T47D (cell line): ENCODE measurements at regions not wholly inside any gene's neighbourhood (a gene's known extent, or its start where the extent isn't known, plus 50 kb on each side); places are given as distances from the start of the nearest gene placed in this dataset.
"Not testable (repeated sequence)": the region's sequence is repeated elsewhere in the genome, so short reads cannot be mapped to it uniquely, and the experiment has no call there.

Experiments used
- DNase-seq, 2 experiments: peaks; one replicate each; pipeline versions ENCODE4 v3.0.0 to v3.0.0-alpha.2; 2011 to 2012; ENCODE audit warnings: low read depth in 1 of 2, low spot score in 1 of 2
- JUND ChIP-seq: IDR thresholded peaks from 2 replicates; pipeline ENCODE4 v1.6.1; 2012; ENCODE audit warnings: low read depth
- in situ Hi-C: cut with HindIII; loops from 2 replicates; pipeline ENCODE4 v1.10.0; 2016; ENCODE audit warnings: low sequenced_read_pairs, low pct_unique_long_range_greater_than_20kb

DNA sequence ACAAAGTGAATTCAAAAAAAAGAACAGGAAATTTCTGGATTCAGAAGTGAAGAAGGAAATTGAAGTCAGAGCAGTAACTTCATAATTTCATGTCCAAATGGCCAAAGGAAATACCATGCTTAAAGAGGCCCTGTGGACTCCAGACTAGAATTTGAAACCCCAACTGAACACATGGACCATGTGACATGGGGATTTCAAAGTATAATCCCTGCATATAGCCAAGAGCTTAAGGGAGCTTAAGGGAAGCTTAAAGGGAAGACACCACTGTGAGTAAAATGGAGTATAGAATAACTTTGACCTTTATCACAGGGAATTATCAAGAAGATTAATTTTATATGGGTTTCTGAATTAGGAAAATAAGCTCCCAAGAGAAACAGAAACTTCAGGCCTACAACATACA, 241.8 kb upstream of the POGK start:
- no peak for TF ChIP-seq JUND
- in situ Hi-C loops: no loop called here
- DNase-seq: no peak

DNA sequence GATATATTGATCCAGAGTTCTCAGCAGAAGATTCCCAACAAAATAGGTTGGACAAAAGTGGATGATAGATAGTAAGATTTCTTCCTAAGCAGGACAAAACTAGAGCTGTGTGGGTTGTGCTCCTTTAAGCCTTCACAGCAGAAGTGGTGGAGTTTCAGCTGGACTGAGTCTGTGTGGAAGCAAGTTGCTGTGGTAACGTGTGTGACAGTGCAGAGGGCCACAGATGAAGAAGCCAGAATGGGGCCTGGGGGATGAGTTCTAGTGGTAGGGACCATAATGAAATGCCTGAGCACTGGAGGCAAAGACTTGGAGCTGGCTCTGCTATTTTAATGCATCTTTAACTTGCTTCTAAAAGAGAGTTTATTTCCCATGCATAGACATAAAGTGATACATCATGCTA, 238.7 kb upstream of the POGK start:
- TF ChIP-seq JUND: no peak
- DNase-seq: no peak
- in situ Hi-C loops: no loop called here

DNA sequence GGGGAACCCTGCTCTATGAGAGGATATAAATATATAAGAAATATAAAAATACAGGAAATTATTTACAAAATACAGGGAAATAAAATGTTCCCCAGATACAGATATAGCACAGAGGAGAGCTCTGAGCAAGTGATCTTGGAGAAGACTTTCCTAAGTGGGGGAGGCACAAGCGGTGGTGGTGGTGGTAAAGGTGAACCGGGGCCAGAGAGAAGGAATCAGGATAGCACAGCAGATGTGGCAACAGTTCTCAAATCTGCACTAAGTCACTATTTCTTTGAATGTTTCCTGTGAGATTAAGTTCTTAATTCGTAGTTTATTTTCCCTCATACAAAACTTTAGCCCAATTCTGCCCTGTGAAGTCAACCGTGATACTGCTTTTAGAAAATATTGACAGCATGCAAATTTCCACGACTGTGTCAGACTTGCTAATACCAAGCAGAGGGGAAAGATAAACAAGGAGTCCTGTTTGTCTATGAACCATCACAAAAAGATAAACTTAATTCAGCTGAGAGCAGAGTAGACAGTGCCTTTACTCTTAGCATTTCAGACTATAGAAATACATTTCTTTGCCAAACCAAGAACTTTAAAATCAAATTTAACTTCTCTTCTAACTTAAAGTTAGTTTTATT, 237.5 kb upstream of the POGK start:
- in situ Hi-C loops: no loop called here
- TF ChIP-seq JUND: no peak
- DNase-seq: no peak

DNA sequence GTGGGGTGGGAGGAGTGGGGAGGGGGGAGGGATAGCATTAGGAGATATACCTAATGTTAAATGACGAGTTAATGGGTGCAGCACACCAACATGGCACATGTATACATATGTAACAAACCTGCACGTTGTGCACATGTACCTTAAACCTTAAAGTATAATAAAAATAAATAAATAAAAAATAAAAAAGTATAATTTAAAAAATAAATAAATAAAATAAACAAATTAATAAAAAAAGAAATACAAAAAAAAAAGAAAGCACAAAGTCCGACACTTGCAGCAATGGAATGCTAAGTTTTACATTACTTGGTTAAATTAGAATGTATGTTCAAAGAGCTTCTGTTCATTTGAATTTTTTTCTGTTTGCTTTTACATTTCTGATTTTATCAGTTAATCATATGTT, 236.5 kb upstream of the POGK start:
- in situ Hi-C loops, DNase-seq: not testable (repeated sequence)

DNA sequence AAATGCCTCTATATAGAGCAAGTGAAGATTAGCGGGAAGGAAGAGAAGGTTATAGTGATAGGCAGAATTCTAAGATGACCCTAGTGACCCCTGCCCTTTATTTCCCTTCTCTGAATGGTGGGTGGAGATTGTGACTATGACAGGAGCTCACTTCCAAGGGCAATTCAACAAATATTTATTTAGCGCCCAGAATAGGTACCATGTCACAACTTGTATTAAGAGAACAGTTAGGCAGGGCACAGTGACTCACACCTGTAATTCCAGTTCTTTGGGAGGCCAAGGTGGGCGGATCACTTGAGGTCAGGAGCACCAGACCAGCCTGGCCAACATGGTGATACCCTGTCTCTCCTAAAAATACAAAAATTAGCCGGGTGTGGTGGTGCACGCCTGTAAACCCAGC, 236.0 kb upstream of the POGK start:
- TF ChIP-seq JUND: no peak
- DNase-seq: peak in 1 of 2 experiments; percentile 57
- in situ Hi-C loops: no loop called here

DNA sequence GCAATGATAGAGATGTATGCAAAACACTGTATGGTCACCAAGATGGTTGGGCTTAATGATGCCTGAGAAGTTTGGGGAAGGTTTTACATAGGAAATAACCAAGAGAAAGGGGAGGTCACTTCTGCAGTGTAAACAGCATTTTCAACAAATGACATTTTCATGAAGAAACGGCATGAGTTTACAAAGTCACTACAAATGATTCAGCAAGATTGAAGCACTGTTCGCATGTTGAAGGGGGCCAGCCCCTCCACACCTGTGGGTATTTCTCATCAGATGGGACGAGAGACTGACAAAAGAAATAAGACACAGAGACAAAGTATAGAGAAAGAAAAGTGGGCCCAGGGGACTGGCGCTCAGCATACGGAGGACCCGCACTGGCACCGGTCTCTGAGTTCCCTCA, 234.1 kb upstream of the POGK start:
- TF ChIP-seq JUND: no peak
- DNase-seq: no peak
- in situ Hi-C loops: no loop called here

DNA sequence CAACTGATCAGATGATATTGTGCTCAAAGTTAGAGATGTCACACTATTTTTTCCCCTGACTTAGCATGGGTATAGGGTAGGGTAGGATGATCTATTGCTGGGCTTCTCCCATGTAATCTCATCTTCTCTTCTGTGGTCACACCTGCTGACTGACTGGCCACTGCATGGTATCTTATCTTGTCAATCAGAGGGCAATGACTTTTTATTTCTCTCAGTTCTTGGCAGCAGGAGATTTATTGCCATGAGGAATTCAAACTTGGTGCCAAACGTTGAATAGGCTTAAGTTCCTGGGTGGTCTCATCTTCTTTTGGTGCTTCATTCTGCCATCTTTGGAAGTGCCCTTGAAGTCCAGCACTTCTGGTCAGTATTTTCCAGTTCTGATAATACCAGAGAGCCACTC, 226.4 kb upstream of the POGK start:
- in situ Hi-C loops: no loop called here
- no peak for DNase-seq
- TF ChIP-seq JUND: no peak

DNA sequence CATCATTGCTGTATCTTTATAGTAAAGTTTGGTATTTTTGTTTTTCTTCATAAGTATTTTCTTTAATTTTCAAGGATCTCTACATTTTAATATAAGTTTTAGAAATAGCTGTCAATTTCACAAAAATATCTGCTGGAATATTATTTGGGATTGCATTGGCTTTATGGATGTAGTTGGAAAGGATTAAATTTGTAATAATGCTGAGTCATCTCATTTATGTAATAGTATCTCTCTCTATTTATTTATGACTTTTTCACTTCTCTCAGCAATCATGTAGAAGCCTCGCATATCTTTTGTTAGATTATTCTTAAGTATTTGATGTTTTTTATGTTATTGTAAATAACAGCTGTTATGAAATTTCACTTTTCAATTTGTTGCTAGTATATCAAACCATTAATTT, 223.1 kb upstream of the POGK start:
- DNase-seq: no peak
- in situ Hi-C loops: no loop called here
- TF ChIP-seq JUND: no peak

DNA sequence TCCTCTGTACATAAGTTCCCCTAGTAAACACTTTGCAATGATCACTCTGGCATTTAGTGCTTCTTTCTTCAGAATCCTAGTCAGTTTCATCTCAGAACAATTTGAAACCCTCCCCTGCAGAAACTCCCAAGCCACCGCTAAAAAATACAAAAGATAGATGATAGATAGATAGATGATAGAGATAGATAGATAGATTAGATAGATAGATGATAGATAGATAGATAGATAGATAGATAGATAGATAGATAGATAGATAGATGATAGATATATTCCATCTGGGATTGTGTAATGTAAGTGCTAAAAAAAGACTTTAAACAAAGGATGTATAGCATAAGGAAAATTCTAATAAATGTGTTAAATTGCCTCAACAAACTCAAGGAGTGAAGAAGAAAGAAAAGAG, 212.6 kb upstream of the POGK start:
- TF ChIP-seq JUND: no peak
- no peak for DNase-seq
- in situ Hi-C loops: no loop called here

DNA sequence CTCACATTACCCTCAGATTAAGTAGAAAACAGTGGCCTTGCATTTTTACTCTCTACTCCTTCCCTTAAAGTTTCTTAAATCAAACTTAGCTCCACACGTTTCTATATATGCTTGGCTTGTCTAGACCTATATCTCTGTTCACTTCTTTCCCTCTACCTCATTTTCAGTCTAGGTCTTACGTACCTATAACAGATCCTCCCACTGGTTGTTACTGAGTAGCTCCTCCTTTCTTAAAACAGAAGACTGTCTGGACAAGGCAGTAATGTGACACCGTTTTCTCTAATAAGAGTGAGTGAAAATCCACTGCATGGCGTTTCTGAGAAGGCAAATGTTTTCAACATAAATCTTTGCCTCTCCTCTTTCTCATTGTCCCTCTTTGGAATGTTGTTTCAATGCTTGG, 211.7 kb upstream of the POGK start:
- DNase-seq: peak in 1 of 2 experiments; percentile 15
- in situ Hi-C loops: no loop called here
- no peak for TF ChIP-seq JUND

DNA sequence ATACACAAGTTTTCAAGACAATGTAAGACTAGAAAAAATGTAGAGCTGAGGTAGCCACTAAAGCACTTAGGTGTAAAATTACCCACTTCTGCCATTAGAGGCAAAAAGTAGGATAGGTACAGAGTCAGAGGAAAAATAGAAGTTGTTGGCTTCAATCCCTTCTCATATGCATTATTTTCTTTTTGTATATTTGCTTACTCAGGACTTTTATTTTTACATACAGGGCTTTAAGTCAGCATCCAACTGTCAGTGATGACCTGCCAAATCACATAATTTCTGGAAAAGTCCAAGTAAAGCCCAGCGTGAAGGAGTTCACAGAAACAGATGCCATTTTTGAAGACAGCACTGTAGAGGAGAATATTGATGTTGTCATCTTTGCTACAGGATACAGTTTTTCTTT, 211.0 kb upstream of the POGK start:
- no peak for DNase-seq
- no peak for TF ChIP-seq JUND
- in situ Hi-C loops: no loop called here

DNA sequence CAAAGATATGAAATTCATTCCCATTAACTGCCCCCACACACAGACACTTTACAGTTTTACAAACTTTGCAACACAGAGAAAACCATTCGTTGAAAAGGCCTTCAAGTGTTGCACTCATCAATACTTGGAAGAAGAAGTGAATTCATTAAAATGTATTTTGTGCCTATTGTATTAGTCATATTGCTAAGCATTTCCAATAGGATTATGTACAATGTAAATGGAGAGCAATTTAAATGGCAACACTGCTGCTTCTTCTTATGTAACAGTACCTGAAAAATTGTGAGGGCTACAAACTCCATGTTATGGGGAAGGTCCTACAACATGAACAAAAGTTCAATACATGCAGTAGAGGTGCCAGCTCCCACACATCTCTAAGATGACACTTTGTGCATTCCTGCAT, 209.3 kb upstream of the POGK start:
- in situ Hi-C loops: no loop called here
- no peak for TF ChIP-seq JUND

DNA sequence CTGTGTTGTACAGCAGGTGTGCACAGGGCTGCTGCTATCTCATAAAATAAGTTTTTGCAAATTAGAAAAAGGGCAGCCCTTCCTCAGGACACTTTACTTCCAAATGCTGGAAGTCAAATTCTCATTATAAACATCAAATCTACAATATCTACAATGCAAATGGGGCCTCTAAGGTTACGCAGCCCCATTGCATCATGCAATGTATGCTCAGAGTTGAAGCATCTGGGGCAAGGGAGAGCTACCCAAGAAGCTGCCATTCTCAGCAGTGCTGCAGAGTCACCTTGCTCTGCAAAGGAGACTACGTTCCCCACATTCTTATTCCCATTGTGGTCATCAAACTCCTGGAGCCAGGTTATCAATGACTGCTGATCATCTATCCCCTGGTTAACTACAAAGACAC, 208.9 kb upstream of the POGK start:
- no peak for DNase-seq
- no peak for TF ChIP-seq JUND
- in situ Hi-C loops: no loop called here

More for the DNA sequence above, 209.3 kb upstream of the POGK start:
- no peak for DNase-seq

DNA sequence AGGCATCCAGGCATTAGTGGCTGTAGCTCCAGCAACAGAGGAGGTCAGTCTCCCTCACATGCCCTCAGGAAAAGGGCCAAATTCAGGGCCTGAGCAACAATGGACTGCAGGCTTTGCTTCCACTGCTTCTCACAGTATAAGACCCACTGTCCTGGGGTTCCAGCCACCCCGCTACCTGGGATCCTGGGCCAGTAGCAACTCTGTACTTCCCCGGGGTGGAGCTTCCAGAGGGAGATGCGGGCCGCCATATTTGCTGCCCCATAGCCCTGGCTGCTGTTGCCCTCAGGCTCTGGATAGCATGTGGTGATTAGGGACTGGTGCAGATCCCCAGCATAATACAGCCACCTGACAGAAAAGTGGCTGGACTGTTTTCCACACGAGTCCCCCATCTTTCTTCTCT, 201.1 kb upstream of the POGK start:
- in situ Hi-C loops: no loop called here
- no peak for TF ChIP-seq JUND
- DNase-seq: no peak

DNA sequence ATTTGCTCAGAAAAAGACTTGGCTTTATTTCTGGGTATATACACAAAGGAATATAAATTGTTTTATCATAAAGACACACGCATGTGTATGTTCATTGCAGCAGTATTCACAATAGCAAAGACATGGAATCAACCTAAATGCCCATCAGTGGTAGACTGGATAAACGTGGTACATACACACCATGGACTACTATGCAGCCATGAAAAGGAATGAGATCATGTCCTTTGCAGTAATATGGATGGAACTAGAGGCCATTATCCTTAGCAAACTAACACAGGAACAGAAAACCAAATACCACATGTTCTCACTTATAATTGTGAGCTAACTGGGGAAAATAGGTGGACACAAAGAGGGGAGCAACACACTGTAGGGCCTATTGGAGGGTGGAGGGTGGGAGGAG, 182.0 kb upstream of the POGK start:
- in situ Hi-C loops, DNase-seq: not testable (repeated sequence)

DNA sequence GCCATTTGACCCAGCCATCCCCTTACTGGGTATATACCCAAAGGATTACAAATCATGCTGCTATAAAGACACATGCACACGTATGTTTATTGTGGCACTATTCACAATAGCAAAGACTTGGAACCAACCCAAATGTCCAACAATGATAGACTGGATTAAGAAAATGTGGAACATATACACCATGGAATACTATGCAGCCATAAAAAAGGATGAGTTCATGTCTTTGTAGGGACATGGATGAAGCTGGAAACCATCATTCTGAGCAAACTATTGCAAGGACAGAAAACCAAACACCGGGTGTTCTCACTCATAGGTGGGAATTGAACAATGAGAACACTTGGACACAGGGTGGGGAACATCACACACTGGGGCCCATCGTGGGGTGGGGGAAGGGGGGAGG, 172.5 kb upstream of the POGK start:
- DNase-seq, in situ Hi-C loops: not testable (repeated sequence)

DNA sequence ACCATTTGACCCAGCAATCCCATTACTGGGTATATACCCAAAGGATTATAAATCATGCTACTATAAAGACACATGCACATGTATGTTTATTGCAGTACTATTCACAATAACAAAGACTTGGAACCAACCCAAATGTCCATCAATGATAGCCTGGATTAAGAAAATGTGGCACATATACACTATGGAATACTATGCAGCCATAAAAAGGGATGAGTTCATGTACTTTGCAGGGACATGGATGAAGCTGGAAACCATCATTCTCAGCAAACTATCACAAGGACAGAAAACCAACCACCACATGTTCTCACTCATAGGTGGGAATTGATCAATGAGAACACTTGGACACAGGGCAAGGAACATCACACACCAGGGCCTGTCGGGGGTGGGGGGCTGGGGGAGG, 171.7 kb upstream of the POGK start:
- DNase-seq, in situ Hi-C loops: not testable (repeated sequence)
